GM12892 (cell line): ENCODE measurements at regions not wholly inside any gene's neighbourhood (a gene's known extent, or its start where the extent isn't known, plus 50 kb on each side); places are given as distances from the start of the nearest gene placed in this dataset.

ENCODE experiments used
- DNase-seq: peaks from one replicate; pipeline ENCODE4 v3.0.0; 2011; ENCODE audit not compliant: insufficient read length
- FAIRE-seq: peaks from 2 replicates; lab custom pipeline; 2011; peaks lifted over from hg19 to GRCh38; lab: Jason Lieb, UNC
- POLR2A ChIP-seq: IDR thresholded peaks from 2 replicates; pipeline ENCODE4 v1.6.1; 2011; ENCODE audit warnings: low read depth, low read length, control low read depth
- POLR2AphosphoS5 ChIP-seq: IDR thresholded peaks from 2 replicates; pipeline ENCODE4 v1.6.1; 2011; ENCODE audit warnings: low read depth, low read length, control low read depth
- TAF1 ChIP-seq: IDR thresholded peaks from 2 replicates; pipeline ENCODE4 v1.6.1; 2011; ENCODE audit warnings: low read depth, mild to moderate bottlenecking, control low read depth, low read length, borderline replicate concordance

DNA sequence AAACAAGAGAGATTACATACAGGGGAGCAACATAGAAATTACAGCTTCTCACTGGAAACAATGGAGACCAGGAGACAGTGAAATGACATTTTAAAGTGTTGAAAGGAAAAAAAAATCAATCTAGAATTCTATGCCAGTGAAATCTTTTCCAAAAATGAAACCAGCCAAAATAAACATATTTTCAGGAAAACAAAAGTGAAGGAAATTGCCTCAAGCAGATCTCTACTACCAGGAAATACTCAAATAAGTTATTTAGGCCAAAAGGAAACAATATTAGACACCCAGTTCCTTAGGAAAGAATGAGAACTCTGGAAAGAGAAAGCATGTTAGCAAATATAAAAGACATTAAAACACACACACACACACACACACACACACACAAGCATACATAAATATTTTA, 339.9 kb upstream of the NCKAP5 start:
- no peak for TF ChIP-seq TAF1
- TF ChIP-seq POLR2AphosphoS5 = no peak
- no peak for TF ChIP-seq POLR2A
- no peak for FAIRE-seq
- DNase-seq = no peak

DNA sequence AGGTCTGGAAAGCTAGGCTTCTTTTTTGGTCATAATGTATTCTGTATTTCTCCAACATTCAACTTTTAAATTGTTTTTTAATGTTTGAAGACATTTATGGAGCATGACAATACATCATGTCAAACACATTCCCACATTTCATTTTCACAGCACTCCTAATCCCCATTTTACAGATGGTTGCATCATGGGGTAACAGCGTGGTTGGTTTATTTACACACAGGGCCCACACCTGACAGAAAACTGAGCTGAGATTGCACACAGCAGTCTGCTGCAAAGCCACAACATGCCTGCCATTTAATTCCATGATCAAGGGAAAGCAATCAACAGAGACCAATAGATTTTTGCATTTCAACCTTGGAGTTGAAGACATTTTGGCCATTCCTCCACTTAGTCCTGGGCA, 335.7 kb upstream of the MGAT5 start:
- TF ChIP-seq POLR2AphosphoS5 (no peak), TAF1 (no peak), POLR2A (no peak)
- DNase-seq (no peak), FAIRE-seq (no peak)

DNA sequence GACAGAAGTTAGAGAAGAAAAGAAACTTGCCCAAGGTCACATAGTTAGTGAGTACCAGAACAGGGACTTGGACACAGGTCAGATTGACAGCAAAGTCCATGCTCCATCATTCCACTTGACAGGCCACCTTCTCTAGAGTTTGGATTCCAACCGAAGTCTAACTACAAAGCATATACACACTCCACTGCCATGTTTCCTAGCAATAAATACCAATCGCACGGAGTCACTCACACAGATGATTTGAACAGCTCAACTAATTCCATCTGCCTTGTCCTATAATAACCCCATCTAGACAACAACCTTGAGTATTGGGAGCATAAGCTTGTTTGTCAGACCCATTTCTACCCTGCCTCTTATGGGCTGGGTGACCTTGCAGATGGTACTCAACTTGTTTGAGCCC, 334.6 kb upstream of the MGAT5 start:
- DNase-seq = no peak
- FAIRE-seq = no peak
- TF ChIP-seq TAF1 = no peak
- TF ChIP-seq POLR2AphosphoS5 = no peak
- TF ChIP-seq POLR2A = no peak

DNA sequence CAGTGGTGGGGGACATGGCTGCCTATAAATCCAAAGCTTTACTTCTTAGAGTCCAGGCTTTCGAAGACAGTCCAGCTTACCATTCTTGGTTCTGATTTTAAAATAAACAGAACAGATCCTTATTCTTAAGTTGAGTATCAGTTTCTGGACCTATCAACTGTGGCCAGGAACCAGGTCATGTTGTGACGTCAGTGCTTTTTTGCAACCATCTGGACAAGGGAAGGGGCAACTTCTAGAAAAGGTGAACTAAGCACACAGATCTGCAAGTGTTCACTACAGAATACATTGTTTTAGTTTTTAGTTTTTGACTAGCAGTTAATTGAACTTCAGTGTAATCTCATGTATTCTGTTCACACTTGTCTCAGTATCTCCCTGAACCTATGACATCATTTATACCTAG, 326.0 kb upstream of the MGAT5 start:
- no peak for DNase-seq
- TF ChIP-seq TAF1 = no peak
- TF ChIP-seq POLR2A = no peak
- FAIRE-seq = no peak

DNA sequence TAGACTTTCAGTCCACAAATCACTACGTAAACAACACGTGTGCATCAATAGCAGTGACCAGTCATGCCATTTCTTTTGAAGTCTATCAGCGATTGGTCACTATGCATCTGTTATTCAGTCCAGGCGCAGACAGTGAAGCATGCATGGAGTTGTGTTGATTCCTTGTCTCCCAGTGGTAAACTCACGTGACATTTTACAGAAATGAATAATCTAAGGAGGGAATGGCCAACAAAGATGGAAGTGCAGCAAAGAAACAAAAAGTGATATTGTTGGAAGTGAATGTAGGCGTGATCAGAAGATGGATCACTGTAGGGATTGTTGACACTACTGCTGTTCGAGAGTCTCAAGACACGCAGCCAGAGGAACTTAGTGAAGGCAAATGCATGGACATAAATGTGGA, 317.8 kb upstream of the MGAT5 start:
- FAIRE-seq (no peak), DNase-seq (no peak)
- no peak for TF ChIP-seq TAF1
- no peak for TF ChIP-seq POLR2A
- no peak for TF ChIP-seq POLR2AphosphoS5

DNA sequence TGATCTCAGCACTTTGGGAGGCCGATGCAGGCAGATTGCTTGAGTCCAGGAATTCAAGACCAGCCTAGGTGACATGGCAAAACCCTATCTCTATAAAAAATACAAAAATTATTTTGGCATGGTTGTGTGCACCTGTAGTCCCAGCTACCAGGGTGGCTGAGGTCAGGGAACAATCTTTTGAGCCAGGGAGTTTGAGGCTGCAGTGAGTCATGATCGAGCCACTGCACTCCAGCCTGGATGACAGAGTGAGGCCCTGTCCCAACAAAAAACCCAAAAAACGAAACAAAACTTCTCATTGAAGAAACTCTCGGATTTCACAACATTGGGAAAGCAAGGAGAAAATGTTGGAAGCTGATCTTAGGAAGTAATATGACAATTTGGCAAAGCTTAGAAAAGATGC, 317.3 kb upstream of the MGAT5 start:
- DNase-seq (no peak), FAIRE-seq (no peak)
- TF ChIP-seq TAF1 (no peak), POLR2A (no peak)

DNA sequence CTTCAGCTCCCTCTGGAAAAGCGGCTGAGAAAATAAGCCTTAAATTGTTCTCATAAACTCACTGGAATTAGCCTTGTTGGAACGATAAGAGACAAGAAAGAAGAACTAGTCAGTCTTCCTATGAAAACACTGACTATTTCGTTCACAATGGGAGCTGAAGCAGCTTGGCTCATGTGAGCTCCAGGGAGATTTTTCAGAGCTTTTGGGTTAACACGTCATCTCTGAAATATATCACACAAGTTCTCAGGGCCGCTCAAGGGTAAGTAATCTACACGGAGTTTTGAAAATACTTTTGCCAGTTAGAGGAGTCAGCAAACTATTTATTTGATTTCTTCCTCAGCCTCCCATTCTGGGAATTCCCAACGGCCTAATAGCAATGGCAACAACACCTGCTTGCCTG, 316.2 kb upstream of the MGAT5 start:
- FAIRE-seq (no peak), DNase-seq (no peak)
- TF ChIP-seq POLR2A = no peak
- TF ChIP-seq POLR2AphosphoS5 = no peak
- no peak for TF ChIP-seq TAF1

DNA sequence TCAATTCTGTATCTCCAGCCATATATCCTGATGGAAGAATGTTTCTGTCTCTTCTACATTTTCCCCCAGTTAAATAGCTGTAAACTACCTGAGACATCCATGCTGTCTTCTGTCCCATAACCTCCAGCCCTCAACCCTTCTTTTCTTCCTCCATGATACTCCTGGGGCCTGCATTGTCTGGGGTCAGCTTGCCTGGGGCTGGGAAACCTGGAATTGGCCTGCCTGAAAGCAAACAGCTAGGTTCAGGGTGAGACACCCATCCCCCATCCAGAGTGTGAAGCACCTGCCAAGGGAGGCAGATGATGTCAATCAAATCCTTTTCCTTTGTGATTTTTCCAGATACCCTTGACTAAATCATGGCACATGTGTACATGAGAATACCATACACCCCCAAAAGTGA, 313.7 kb upstream of the MGAT5 start:
- FAIRE-seq (no peak), DNase-seq (no peak)
- TF ChIP-seq POLR2AphosphoS5 (no peak), POLR2A (no peak), TAF1 (no peak)

DNA sequence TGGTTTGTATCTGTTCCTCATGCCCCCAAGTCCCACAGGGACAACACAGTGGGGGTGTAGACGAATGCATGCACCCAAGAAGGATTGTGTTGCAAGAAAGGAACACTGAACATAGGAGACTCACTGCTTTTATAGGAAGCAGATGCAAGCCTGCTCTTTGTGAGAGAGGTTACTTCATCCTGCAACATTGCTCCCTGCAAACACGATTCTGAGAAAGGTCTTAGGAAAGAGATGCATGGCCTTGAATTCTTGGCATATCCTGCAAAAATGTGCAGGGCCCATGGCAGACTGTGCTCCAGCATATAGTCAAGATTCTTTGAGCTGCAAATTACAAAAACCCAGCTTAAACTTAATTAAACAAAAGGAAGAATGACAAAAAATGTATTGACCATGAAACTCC, 312.2 kb upstream of the MGAT5 start:
- TF ChIP-seq POLR2AphosphoS5 (no peak), TAF1 (no peak), POLR2A (no peak)
- no peak for FAIRE-seq

DNA sequence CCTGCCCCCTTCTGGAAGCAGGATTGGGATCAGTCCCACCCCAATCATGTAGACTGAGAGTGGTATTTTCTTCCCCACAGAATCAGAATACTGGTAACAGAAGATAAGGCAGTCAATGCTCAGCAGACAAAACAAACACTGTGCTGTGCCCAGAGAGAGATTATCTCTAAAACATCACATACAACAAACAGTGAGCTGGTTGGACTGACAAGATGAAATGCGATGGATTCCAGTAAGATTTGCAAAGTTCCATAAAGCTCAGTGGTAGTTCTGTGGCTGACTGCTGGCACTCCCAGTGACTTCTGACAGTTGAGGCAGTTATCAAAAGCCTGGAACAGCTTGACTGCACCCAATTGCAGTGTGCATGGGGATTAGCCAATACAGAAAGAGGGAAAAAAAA, 311.5 kb upstream of the MGAT5 start:
- DNase-seq (no peak), FAIRE-seq (no peak)

More for the DNA sequence above, 312.2 kb upstream of the MGAT5 start:
- no peak for DNase-seq

DNA sequence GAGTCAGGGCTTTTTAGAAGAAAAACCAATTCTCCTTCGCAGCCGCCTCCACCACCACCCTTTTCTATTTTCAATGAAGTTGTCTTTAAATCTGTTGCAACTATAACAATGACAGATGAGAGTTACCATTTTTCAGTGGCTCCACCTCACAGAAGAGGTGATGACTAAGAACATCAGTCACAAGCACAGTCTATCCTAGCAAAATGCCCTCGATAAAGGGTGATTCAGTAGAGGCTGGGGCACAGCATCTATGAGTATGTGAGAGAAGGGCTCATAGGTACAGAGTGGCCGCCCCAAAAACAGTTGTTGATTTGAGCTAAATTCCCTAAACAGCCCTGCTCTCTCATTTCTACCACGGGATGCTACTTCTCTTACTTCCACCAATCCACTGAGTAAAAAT, 310.8 kb upstream of the MGAT5 start:
- FAIRE-seq (no peak), DNase-seq (no peak)
- TF ChIP-seq POLR2A (no peak), POLR2AphosphoS5 (no peak), TAF1 (no peak)

More for the DNA sequence above, 311.5 kb upstream of the MGAT5 start:
- TF ChIP-seq TAF1 (no peak), POLR2A (no peak), POLR2AphosphoS5 (no peak)

DNA sequence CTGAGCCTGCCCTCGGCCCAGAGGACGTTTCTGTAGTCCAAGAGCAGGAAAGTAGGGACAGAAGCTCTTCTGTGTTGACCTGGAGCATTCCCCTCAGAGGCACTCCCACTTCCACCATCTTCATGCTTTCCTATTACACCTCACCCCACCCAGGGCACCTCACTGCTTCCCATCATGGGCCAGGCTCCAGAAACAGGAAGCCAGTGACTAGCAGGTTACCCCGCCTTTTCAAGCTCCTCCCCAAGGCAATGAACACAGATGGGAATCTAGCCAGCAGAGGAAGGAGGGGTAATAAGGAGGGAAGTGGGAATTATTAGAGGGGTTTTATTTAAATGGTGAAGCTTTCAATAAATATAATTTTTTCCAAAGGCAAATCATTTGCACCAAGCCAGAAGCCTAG, 308.8 kb upstream of the MGAT5 start:
- FAIRE-seq = no peak
- TF ChIP-seq POLR2AphosphoS5 = no peak
- TF ChIP-seq TAF1 = no peak
- no peak for TF ChIP-seq POLR2A
- no peak for DNase-seq

DNA sequence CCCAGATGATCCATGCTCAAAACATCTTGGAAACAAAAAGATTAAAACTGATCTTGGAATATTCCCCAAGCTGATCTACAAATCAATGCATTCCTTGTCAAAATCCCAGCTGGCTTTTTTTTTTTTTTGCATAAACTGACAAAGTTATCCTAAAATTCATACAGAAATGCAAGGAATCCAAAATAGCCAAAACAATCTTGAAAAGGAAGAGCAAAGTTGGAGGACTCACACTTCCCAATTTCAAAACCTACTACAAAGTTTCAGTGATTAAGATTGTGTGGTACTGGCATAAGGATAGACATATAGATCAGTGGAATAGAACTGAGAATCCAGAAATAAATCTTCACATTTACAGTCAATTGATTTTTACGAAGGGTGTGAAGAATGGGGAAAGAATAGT, 306.8 kb upstream of the MGAT5 start:
- no peak for FAIRE-seq
- DNase-seq = no peak
- TF ChIP-seq POLR2A (no peak), TAF1 (no peak), POLR2AphosphoS5 (no peak)
